Thoracic aorta (tissue), 2 donors: ENCODE measurements at regions not wholly inside any gene's neighbourhood (a gene's known extent, or its start where the extent isn't known, plus 50 kb on each side); places are given as distances from the start of the nearest gene placed in this dataset.

Experiments
- ATAC-seq: fragments of 150-250 bp; one replicate; pipeline ENCODE4 v1.8.0; 2017; ENCODE audit warnings: low read depth; ENCODE audit not compliant: insufficient number of reproducible peaks, low FRiP score
- DNase-seq: peaks from one replicate; pipeline ENCODE4 v3.0.0-alpha.2; 2020; ENCODE audit warnings: low spot score
- H3K27ac ChIP-seq, 2 donors: fragments of 200-600 bp; sonication (generic); 1 replicate in 1 of 2; 2 replicates in 1 of 2; pipeline ENCODE4 v1.5.1; 2016; ENCODE audit warnings: mild to moderate bottlenecking in 2 of 2, moderate library complexity in 2 of 2
- H3K27me3 ChIP-seq: fragments of 200-600 bp; sonication (generic); replicated peaks from 2 replicates; pipeline ENCODE4 v1.6.0; 2016; ENCODE audit warnings: mild to moderate bottlenecking; ENCODE audit not compliant: insufficient read depth
- H3K36me3 ChIP-seq: fragments of 200-600 bp; sonication (generic); one replicate; pipeline ENCODE4 v1.5.1; 2016
- H3K4me1 ChIP-seq, 2 donors: fragments of 200-600 bp; sonication (generic); 1 replicate in 1 of 2; 2 replicates in 1 of 2; pipeline versions ENCODE4 v1.5.1 to v1.6.0; 2016; ENCODE audit warnings: low read depth in 2 of 2, mild to moderate bottlenecking in 1 of 2; ENCODE audit not compliant: control insufficient read depth in 1 of 2
- H3K4me3 ChIP-seq: fragments of 200-600 bp; sonication (generic); 2 replicates; pipeline ENCODE4 v1.5.1; 2016; ENCODE audit warnings: mild to moderate bottlenecking
- H3K9me3 ChIP-seq: fragments of 200-600 bp; sonication (generic); 2 replicates; pipeline ENCODE4 v1.5.1; 2016
- CTCF ChIP-seq: fragments of 200-600 bp; sonication (generic); IDR thresholded peaks from one replicate; pipeline ENCODE4 v1.5.1; 2019; ENCODE audit warnings: antibody characterized with exemption

- no peak for DNase-seq
- Histone ChIP-seq H3K9me3 (no peaks in the 10 kb centered on the region), H3K36me3 (no peaks in the 10 kb centered on the region), H3K4me1 (no peaks in the 10 kb centered on the region), H3K4me3 (no peak overlapping the region), H3K27ac (no peak overlapping the region), H3K27me3 (no peaks in the 10 kb centered on the region)
- no peak for ATAC-seq
- no peak for TF ChIP-seq CTCF
These were observed 304.9 kb upstream of the PRDM1 start for GRCh38 chr6:105781248-105781647.

GRCh38 chr6:105780146-105780860, 305.8 kb upstream of the PRDM1 start:
- H3K4me1 ChIP-seq, result no peaks in the 10 kb centered on the region
- no peak for ATAC-seq

GRCh38 chr6:105779110-105779509, 307.0 kb upstream of the PRDM1 start:
- ATAC-seq (no peak), DNase-seq (no peak)
- Histone ChIP-seq H3K36me3 (no peaks in the 10 kb centered on the region), H3K4me3 (no peak overlapping the region), H3K27ac (no peak overlapping the region), H3K9me3 (peaks cover 5% of the 10 kb centered on the region), H3K27me3 (no peaks in the 10 kb centered on the region), H3K4me1 (no peaks in the 10 kb centered on the region)
- TF ChIP-seq CTCF, result no peak

More at GRCh38 chr6:105780146-105780860, 305.8 kb upstream of the PRDM1 start:
- DNase-seq, result no peak
- TF ChIP-seq CTCF, result no peak
- Histone ChIP-seq H3K9me3 (peaks cover 3% of the 10 kb centered on the region), H3K4me3 (no peak overlapping the region), H3K36me3 (no peaks in the 10 kb centered on the region), H3K27ac (no peak overlapping the region), H3K27me3 (no peaks in the 10 kb centered on the region)

- Histone ChIP-seq H3K4me1 (no peaks in the 10 kb centered on the region), H3K27me3 (no peaks in the 10 kb centered on the region), H3K36me3 (no peaks in the 10 kb centered on the region), H3K27ac (no peak overlapping the region), H3K9me3 (peaks cover 5% of the 10 kb centered on the region), H3K4me3 (no peak overlapping the region)
- TF ChIP-seq CTCF, result no peak
- ATAC-seq, result no peak
- no peak for DNase-seq
These were observed 311.0 kb upstream of the PRDM1 start for GRCh38 chr6:105775095-105775494.

- Histone ChIP-seq H3K4me3 (no peak overlapping the region), H3K36me3 (no peaks in the 10 kb centered on the region), H3K4me1 (no peaks in the 10 kb centered on the region), H3K27ac (no peak overlapping the region), H3K27me3 (no peaks in the 10 kb centered on the region), H3K9me3 (peaks cover 5% of the 10 kb centered on the region)
- ATAC-seq, result no peak
- DNase-seq, result no peak
- TF ChIP-seq CTCF, result no peak
These were observed 311.9 kb upstream of the PRDM1 start for GRCh38 chr6:105774247-105774646.
